GM12872 (cell line): ENCODE measurements at regions not wholly inside any gene's neighbourhood (a gene's known extent, or its start where the extent isn't known, plus 50 kb on each side); places are given as distances from the start of the nearest gene placed in this dataset.
A peak's percentile ranks its signal among the peaks of the same experiment; 100 is the strongest.

Experiments used
- TF ChIP-seq, protein P1 (sequence below): IDR thresholded peaks from 3 replicates; pipeline ENCODE4 v1.5.1; 2011; ENCODE audit warnings: low read depth, mild to moderate bottlenecking, low read length, moderate library complexity; ENCODE audit not compliant: insufficient read depth

DNA sequence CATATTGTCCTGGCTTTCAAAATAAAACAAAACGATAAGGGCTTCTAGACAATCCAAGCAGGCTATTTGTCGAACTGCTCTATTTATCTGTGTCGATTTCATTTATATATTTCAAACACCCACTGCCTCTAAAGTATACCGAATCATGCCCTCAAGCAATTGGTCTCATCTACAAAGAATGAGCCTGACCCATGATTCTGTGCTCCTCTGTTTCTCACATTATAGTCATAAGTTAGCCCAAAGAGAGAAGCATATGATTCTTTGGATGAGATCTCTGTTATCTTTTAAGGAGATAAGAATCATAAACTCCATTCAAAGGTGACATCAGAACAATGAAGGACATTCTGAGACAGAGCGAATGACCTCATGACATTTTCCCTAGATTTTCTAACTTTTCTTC, 191.1 kb downstream of the MAP2K6 start:
- TF ChIP-seq, protein P1, sequence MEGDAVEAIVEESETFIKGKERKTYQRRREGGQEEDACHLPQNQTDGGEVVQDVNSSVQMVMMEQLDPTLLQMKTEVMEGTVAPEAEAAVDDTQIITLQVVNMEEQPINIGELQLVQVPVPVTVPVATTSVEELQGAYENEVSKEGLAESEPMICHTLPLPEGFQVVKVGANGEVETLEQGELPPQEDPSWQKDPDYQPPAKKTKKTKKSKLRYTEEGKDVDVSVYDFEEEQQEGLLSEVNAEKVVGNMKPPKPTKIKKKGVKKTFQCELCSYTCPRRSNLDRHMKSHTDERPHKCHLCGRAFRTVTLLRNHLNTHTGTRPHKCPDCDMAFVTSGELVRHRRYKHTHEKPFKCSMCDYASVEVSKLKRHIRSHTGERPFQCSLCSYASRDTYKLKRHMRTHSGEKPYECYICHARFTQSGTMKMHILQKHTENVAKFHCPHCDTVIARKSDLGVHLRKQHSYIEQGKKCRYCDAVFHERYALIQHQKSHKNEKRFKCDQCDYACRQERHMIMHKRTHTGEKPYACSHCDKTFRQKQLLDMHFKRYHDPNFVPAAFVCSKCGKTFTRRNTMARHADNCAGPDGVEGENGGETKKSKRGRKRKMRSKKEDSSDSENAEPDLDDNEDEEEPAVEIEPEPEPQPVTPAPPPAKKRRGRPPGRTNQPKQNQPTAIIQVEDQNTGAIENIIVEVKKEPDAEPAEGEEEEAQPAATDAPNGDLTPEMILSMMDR: no peak

DNA sequence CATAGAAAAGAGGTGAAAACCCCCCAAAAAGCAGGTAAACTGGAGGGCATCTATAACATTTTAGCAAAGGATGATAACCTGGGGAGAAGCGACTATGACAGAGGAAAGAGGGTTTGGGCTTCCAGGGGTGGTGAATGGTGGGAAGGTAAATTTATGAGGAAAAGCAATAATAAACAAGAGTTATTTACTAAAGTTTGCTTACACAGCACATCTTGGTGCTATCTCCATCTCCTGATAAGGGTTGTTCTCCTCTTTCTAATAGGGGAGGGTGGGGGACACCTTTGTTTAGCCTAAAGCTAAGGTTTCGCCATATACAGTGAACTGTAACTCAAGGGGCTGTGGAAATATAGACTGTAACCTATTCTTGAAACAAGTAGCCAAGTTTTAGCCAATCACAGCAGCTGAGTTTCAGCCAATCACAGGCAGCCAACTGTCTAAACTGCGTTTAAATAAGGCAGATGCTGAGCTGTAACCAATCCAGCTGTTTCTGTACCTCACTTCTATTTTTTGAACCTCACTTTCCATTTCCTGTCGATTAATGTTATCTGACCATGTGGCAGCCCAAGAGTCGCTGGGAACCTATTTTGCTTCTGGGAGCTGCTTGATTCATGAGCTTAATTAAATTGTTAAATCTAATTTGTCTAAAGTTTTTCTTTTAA, 191.8 kb downstream of the MAP2K6 start:
- TF ChIP-seq, protein P1: no peak

DNA sequence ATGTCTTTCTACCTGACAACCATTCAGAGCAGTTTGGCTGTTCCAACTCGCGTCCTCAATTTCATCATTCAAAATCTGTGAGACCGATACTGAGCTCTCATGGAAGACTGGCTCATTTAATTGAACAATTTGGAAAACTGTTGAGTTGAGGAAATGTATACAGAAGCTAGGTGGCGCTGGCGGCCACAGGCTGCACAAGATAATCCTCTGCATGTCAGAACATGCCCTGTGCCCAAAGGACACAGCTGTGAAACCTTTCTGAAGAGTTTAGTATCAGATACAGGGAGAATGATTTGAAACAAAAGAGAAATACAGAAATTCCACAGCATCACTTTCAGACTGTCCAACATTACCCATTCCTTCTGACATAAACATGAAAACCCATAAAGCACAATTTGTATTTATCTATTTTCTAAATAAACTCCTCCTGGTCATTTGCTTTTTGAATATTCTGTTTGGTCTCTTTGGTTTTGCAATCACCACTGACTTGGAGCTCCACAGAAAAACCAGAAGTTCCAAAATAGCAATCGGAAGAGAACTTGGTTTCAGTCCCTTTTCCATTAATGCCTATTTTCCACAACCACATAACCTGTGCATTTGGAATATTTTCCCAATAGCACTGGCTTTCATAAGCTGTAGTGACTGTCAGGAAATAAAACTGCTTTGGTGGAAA, 192.8 kb downstream of the MAP2K6 start:
- TF ChIP-seq, protein P1: peak; percentile 79

DNA sequence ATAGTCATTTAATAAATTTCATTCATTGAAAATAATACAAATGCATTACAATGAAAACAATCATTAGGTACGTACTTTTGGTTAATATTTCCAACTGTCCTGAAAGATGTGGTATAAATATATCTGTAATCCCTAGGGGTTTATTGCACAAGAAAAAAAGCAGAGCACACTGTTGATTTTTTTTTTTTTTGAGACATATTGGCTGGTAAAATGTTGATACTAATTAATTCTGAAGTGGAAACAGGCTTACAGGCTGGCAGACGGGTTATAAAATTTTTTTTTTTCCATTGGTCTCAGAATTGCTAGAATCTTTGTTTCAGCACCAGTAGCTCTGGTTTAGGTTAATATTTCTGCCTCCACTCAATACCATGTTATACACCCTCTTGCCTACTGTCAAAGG, 193.6 kb downstream of the MAP2K6 start:
- TF ChIP-seq, protein P1: no peak

DNA sequence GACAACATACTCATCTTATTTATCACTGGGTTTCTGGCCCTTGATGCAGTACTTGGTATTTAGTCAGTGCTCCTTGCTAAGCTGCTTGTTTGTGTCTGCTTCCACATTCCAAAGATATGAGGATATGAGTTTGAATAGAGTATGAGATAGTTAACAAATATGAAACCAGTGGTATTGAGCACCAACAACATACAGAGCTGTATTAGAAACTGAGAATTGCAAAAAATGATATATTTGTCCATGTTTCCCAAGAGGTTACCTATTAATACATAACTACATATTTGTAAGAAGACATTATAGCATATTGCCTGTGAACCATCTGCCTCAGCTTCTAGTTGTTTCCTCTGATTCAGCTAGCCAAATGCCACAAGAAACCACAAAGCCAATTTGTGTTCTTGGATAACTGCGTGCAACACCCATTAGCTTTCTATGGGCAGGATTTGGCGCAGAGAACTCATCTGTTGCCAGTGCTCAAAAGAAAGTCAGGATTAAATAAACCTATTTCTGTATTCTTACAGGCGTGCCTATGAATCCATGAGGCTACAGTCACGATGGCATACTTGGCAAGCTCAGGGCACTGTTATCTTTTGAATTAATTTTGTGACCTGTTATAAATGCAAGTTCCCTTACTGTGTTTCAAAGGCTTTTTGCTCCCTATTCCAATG, 194.4 kb downstream of the MAP2K6 start:
- TF ChIP-seq, protein P1: no peak

DNA sequence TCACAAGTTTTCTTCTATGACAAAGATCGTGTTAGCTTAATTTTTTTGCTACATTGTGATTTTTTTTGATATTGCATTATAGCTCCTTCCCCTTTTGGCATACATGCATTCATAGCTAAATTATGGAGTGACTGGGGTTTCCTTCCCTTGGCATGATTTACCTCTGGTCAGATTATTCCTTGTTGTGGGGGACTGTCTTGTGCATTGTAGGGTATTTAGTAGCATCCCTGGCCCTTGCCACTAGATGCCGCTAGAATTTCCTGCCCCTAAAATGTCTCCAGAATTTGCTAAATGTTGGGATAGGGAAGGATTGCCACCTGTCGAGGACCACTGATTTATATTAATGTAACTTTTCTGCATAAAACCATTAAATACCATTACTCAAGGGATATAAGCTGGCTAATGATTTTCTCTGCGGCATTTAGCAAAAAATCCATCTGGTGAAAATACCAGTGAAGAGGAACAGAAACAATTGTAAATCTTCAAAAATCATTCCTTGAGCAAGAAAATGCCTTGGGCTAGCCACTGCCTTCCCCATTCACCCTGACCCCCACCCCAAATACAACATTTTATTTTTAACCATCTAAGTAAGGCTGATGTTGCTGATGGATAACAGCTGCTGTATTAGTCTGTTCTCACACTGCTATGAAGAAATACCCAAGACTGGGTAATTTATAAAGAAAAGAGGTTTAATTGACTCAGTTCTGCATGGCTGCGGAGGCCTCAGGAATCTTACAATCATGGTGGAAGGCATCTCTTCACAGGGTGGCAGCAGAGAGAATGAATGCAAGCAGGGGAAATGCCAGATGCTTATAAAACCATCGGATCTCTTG, 195.2 kb downstream of the MAP2K6 start:
- TF ChIP-seq, protein P1: peak; percentile 70

DNA sequence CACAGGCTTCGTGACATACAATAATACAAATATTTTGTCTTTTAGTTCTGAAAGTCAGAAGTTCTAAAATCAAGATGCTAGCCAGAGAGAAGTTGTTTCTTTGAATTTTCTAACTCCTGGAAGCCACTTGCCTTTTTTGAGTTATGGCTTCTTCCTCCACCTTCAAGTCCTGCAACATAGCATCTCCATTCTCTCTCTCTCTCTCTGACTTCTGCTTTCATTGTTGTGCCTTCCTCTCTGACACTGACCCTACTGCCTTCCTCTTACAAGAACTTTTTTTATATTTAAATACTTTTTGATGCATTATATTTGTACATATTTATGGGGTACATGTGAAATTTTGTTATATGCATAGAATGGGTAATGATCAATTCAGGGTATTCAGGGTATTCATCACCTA, 205.9 kb downstream of the MAP2K6 start:
- TF ChIP-seq, protein P1: no peak
